WTC11 (cell line): ENCODE measurements at regions not wholly inside any gene's neighbourhood (a gene's known extent, or its start where the extent isn't known, plus 50 kb on each side); places are given as distances from the start of the nearest gene placed in this dataset.

Experiments
- CTCF ChIP-seq: fragments of 200-600 bp; IDR thresholded peaks from 2 replicates; pipeline ENCODE4 v1.8.0; 2022; ENCODE audit warnings: antibody characterized with exemption
- TEAD4 ChIP-seq: sonication (generic); formaldehyde crosslinking; IDR thresholded peaks from 2 replicates; pipeline ENCODE4 v1.8.0; 2022; ENCODE audit warnings: mild to moderate bottlenecking, missing genetic modification reagents

- no peak for TF ChIP-seq TEAD4 (CRISPR knock-in tag)
- no peak for TF ChIP-seq CTCF
These were observed 457.3 kb upstream of the DMAC1 start for GRCh38 chr9:8256880-8257279.
